Activated T-cell treated with anti-CD3 and anti-CD28 coated beads, Interleukin-2, amount 50 U/mL, for 4 hours (primary cell): ENCODE measurements at regions not wholly inside any gene's neighbourhood (a gene's known extent, or its start where the extent isn't known, plus 50 kb on each side); places are given as distances from the start of the nearest gene placed in this dataset.

Source experiments
- ATAC-seq, 2 donors: fragments of 200-7000 bp; cut with Tn5 transposase; one replicate each; pipeline ENCODE4 v1.10.0; 2021
- DNase-seq: peaks from one replicate; pipeline ENCODE4 v3.0.0-alpha.2; 2020
- H3K27me3 Mint-ChIP-seq: one replicate; pipeline ENCODE4 v1.8.0; 2021; ENCODE audit warnings: low read depth, mixed read lengths
- H3K36me3 Mint-ChIP-seq: one replicate; pipeline ENCODE4 v1.8.0; 2022; ENCODE audit warnings: mixed read lengths; ENCODE audit not compliant: insufficient read depth
- H3K4me1 Mint-ChIP-seq: one replicate; pipeline ENCODE4 v1.8.0; 2021; ENCODE audit warnings: low read depth, mixed read lengths
- H3K4me3 Mint-ChIP-seq: one replicate; pipeline ENCODE4 v1.8.0; 2021; ENCODE audit warnings: mild to moderate bottlenecking, moderate library complexity, mixed read lengths
- H3K9me3 Mint-ChIP-seq: one replicate; pipeline ENCODE4 v1.8.0; 2021; ENCODE audit warnings: mixed read lengths

DNA sequence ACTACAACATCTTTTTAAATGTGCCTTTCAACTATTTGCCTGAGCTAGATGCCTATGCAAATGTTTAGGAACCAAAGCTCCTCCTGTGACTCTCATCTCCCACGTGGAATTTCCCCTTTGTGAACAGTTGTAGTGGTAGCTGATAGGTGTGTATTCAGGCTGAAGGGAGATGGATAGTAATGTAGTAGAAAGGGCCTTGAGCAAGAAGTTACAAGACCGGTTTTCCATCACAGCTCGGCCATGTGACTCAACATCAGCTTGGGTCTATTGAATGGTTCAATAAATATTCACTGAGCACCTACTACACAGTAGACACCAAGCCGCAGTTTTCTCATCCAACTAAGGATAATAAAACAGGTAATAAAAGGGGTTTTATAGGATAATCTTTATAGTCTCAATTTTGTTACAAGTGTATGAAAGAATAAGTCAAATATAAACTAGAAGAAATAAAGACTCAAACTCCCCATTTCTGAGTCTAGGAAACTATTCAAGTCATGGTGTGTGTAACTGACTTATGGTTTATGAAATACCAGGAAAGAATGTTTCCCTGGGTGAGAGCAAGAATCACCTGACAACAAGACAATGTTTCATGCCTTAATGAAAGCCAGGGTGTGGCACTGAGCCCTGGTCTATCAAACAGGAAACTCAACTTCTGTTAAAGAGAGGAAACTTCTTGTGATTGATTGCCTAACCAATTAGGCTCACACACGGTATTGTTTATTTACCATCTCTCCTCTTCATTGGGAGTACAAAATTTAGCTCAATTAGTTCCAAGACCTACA, 187.1 kb upstream of the SPEF2 start:
- no peaks in the 10 kb centered on the region for H3K36me3 Mint-ChIP-seq
- H3K4me1 Mint-ChIP-seq = no peaks in the 10 kb centered on the region
- H3K9me3 Mint-ChIP-seq = no peaks in the 10 kb centered on the region
- ATAC-seq (no peak), DNase-seq (no peak)
- H3K27me3 Mint-ChIP-seq = peaks cover 3% of the 10 kb centered on the region
- H3K4me3 Mint-ChIP-seq = no peak overlapping the region

DNA sequence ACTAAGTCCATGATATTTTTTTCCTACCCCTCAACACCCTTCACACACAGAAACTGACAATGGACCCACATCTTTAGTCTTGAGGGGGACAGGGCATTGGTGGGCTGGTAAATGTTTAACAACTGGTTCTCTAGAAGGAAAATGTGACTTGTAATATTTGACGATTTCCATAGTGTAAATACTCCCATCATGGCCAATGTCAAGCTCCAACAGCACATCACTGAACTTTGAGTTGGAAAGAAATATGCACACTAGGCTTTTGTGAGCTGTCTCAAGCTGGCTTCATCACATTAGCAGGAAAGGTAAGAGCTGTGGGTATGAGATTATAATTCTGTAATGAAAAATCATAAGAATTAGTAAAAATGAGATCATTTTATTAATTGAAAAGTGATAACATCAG, 189.9 kb upstream of the PRLR start:
- no peak for DNase-seq
- Mint-ChIP-seq H3K4me3 (no peak overlapping the region), H3K36me3 (no peaks in the 10 kb centered on the region), H3K9me3 (no peaks in the 10 kb centered on the region), H3K27me3 (peaks cover 7% of the 10 kb centered on the region), H3K4me1 (no peaks in the 10 kb centered on the region)
- no peak for ATAC-seq

DNA sequence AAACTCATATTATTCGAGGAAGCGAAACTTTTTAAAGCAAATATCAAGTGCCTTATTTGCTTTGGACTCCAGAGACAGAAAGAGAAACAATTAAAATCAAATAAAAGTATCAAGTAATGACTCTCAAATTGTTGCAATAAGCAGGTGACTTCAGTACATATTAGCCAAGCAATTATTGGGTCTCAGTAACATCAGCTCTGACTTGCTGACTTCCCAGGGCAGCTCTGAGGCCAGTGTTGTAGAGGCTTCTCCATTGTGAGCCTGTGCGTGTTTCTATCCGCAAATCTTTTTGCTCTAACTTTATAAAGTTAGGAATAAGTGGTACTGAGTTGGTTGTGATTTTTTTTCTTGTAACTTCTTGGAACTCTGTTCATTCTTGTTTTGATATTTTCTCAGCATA, 186.8 kb upstream of the PRLR start:
- no peak overlapping the region for H3K4me3 Mint-ChIP-seq

DNA sequence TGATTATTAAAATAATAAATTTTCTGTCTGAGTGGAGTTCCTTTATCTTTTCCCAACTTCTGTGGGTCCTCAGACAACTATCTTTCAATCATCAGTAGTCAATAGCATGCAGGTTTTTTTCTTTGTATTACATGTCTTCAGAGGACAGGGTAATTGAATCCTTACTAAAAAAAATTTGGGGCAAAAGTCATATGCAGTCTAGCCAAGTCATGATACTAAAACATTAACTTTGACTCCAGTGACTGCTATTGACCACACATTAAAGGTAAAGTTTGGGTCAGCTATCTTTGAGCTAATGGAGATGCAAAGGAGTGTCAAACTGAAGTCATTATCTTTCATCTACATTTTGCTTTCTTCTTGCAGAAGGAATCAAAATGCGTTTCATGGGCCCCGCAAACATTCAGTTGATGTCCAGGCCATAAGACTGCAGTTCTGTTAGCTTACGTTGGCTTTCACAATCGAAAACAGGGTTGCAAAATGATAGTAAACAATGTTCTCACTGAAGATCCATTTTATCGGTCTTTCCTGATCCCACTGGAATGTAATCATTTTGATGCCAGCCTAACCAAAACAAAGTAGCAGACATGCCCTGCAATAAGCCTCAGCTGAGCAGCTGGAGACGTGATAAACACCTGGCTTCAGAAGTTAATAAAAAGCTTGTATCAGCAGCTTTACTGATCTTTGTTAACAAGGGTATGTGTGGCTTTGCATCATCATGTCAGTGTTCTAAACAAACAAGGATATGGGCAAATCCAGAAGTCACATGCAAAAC, 186.1 kb upstream of the PRLR start:
- Mint-ChIP-seq H3K27me3 (peaks cover 7% of the 10 kb centered on the region), H3K9me3 (peaks cover 8% of the 10 kb centered on the region), H3K36me3 (no peaks in the 10 kb centered on the region), H3K4me1 (no peaks in the 10 kb centered on the region), H3K4me3 (no peak overlapping the region)
- ATAC-seq (no peak), DNase-seq (no peak)

More for the DNA sequence above, 186.8 kb upstream of the PRLR start:
- Mint-ChIP-seq H3K36me3 (no peaks in the 10 kb centered on the region), H3K4me1 (no peaks in the 10 kb centered on the region), H3K9me3 (peaks cover 8% of the 10 kb centered on the region), H3K27me3 (peaks cover 7% of the 10 kb centered on the region)
- DNase-seq (no peak), ATAC-seq (no peak)

DNA sequence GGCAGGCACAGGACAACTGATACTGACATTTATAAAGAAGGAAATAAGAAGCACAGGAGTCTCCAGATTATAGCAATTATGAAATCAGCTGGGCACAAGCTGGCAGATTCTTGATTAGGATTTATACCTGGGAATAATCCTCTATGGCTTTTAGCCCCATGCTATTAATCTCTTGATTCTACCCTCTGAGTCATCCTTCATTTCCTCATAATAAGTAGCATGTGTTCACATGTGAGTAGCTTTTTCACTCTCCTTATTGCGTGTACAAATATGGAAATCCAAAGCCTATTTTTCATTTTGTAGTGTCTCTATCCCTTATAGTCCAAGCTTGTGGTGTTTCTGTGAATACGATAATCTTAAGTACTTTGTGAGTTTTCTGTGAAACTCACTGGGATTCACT, 185.0 kb upstream of the PRLR start:
- Mint-ChIP-seq H3K27me3 (peaks cover 7% of the 10 kb centered on the region), H3K4me1 (no peaks in the 10 kb centered on the region), H3K4me3 (no peak overlapping the region)

DNA sequence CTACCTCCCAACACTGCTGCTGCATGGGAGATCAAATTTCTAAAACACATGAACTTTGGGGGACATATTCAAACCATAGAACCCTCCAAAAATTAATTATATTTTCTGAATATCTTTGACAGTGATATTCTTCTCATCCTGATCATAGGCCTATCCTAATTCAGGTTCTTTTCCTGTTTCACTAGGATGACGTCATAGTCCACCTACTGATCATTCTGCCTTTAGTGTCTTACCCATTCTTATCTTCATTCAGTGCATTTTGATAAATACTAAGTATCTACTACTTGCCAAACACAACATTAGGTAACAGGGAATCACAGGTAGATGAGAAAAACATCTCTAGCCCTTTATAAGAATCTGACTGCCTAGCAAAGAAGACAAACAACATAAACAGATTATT, 179.1 kb upstream of the PRLR start:
- Mint-ChIP-seq H3K9me3 (peaks cover 8% of the 10 kb centered on the region), H3K4me1 (no peaks in the 10 kb centered on the region), H3K36me3 (no peaks in the 10 kb centered on the region), H3K27me3 (peaks cover 5% of the 10 kb centered on the region), H3K4me3 (no peak overlapping the region)
- ATAC-seq (no peak), DNase-seq (no peak)

More for the DNA sequence above, 185.0 kb upstream of the PRLR start:
- Mint-ChIP-seq H3K9me3 (peaks cover 8% of the 10 kb centered on the region), H3K36me3 (no peaks in the 10 kb centered on the region)
- DNase-seq (no peak), ATAC-seq (no peak)

DNA sequence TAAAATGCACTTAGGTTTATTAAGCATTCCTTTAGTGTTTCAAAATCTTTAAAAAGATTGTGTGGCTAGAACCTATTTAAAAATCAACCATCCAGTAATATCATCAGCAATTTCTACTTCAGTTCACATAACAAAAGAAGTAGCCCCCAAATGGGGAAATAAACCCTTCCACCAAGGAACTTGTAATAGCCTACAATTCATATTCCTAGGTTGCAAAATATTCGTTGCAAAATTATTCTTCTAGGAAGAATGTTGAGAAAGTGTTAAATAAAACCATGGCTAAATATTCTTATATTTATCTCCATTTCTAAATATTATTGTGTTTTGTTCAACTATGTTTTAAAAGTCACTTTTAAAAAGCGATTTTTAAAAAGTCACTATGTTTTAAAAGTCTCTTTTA, 177.9 kb upstream of the PRLR start:
- DNase-seq (no peak), ATAC-seq (no peak)
- no peak overlapping the region for H3K4me3 Mint-ChIP-seq
- H3K9me3 Mint-ChIP-seq = peaks cover 7% of the 10 kb centered on the region
- no peaks in the 10 kb centered on the region for H3K36me3 Mint-ChIP-seq
- H3K4me1 Mint-ChIP-seq = no peaks in the 10 kb centered on the region
- peaks cover 5% of the 10 kb centered on the region for H3K27me3 Mint-ChIP-seq

DNA sequence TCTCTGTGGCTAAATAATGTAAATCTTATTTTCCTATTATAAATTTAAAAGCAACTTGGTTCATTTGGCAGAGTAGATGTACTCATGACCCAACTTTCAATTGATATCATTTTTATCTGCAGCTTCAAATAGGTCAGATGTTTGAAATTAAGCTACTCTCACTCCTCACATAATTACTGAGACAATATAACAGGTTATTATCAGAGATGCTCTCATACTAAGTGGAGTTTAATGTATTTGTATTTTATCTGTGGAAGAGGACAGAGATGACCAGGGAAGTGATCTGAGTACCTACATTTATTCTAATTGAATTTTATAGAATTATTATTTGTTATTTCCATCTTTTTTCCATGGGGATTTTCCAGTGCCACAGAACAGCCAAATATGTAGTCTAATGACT, 177.4 kb upstream of the PRLR start:
- no peaks in the 10 kb centered on the region for H3K36me3 Mint-ChIP-seq
- no peak for ATAC-seq
- H3K9me3 Mint-ChIP-seq = peaks cover 3% of the 10 kb centered on the region

DNA sequence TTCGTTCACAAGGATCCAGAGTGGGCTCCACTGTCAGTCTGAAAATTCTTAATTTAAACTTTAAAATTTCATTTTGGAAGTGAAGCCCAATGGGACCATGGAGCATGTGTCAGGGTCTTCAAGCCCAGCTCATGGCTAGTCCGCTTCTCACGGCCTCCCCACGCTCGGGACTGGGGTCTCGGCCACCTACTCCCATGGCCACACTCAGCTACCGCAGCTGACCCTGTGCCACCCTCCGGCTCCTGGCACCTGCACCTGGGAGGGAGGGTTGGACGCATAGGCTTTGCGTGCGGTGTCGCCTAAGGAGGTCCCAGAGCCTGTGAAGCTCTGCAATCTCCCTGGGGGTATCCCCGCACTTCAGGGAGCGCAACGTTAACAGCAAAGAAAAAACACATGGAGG, 175.7 kb upstream of the PRLR start:
- Mint-ChIP-seq H3K4me1 (no peaks in the 10 kb centered on the region), H3K9me3 (no peaks in the 10 kb centered on the region), H3K36me3 (no peaks in the 10 kb centered on the region), H3K4me3 (no peak overlapping the region), H3K27me3 (peaks cover 5% of the 10 kb centered on the region)
- DNase-seq (no peak), ATAC-seq (no peak)

More for the DNA sequence above, 177.4 kb upstream of the PRLR start:
- no peaks in the 10 kb centered on the region for H3K4me1 Mint-ChIP-seq
- H3K4me3 Mint-ChIP-seq = no peak overlapping the region
- DNase-seq = no peak
- H3K27me3 Mint-ChIP-seq = peaks cover 5% of the 10 kb centered on the region

DNA sequence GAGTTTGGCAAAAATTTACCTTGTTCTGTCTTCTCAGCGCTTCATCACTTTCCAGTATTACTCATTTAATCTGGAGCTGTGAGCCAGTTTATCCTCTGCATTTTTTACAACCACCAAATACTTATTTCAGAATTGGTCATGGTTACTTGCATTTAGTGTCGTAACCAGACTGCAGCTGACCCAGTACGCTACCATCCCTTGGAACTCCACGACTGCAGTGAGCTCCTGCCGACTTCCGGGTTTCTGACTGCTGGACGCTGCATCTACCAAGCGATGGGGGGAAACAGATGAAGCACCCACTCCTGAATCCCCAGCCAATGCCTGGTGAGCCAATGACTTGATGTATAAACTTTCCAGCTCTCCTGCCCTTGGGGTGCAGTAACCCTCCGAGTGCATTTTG, 174.4 kb upstream of the PRLR start:
- no peak for DNase-seq
- ATAC-seq = no peak
- H3K4me1 Mint-ChIP-seq = no peaks in the 10 kb centered on the region
- H3K9me3 Mint-ChIP-seq = no peaks in the 10 kb centered on the region
- no peaks in the 10 kb centered on the region for H3K36me3 Mint-ChIP-seq
- H3K27me3 Mint-ChIP-seq = peaks cover 5% of the 10 kb centered on the region
- H3K4me3 Mint-ChIP-seq = no peak overlapping the region

DNA sequence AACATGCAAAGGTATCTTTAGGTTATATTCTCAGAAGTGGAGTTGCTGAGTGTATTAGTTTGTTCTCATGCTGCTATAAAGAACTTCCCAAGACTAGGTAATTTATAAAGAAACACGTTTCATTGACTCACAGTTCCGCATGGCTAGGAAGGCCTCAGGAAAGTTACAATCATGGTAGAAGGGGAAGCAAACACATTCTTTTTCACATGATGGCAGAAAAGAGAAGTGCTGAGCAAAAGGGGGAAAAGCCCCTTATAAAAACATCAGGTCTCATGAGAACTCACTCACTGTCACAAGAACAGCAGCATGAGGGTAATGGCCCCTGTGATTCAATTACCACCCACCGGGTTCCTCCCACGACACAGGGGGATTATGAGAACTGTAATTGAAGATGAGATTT, 163.6 kb upstream of the PRLR start:
- no peaks in the 10 kb centered on the region for H3K4me1 Mint-ChIP-seq
- ATAC-seq = no peak
- H3K9me3 Mint-ChIP-seq = peaks cover 7% of the 10 kb centered on the region
- peaks cover 4% of the 10 kb centered on the region for H3K27me3 Mint-ChIP-seq
- H3K4me3 Mint-ChIP-seq = no peak overlapping the region
- no peaks in the 10 kb centered on the region for H3K36me3 Mint-ChIP-seq
- DNase-seq = no peak

DNA sequence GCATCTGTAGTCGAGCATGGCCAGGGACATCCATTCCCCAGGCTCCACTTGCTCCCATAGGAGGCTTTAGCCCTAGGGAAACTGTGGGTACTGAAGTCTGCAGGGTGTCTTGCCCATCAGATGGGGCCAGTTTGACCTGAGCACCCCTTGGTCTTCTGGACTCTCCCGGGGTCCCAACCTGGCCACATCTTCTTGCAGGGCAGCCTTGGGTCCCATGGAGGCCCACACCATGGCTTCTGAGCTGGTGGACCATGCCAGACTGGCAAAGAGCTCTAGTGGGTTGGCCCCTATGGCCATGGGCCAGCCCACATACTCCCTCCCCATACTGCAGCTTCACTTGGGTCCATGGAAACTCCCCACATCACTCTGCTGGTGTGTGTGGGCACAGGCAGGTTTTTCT, 154.4 kb upstream of the PRLR start:
- Mint-ChIP-seq H3K4me1 (no peaks in the 10 kb centered on the region), H3K9me3 (no peaks in the 10 kb centered on the region), H3K4me3 (no peak overlapping the region), H3K36me3 (no peaks in the 10 kb centered on the region), H3K27me3 (peaks cover 8% of the 10 kb centered on the region)
- no peak for DNase-seq
- no peak for ATAC-seq

DNA sequence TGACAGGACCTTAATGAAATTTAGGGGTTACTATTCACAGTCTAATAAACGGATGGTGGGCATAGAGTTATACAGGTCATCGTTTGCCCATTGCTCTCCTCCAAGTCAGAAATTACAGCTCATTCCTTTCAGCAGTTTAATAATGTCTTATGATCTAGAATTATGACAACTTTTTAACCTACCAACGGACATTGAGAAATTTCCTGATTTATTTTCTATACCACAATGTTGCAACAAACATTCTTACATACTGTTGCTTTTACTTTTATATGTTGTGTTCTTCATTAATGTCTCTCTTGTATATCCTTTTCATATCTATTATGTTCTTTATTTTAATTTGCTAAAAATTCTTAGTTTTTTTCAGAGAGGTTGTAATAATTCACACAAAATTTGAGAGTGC, 152.8 kb upstream of the PRLR start:
- no peaks in the 10 kb centered on the region for H3K4me1 Mint-ChIP-seq
- DNase-seq = no peak
- no peaks in the 10 kb centered on the region for H3K36me3 Mint-ChIP-seq
- no peak for ATAC-seq
- H3K27me3 Mint-ChIP-seq = peaks cover 8% of the 10 kb centered on the region
- H3K4me3 Mint-ChIP-seq = no peak overlapping the region
- no peaks in the 10 kb centered on the region for H3K9me3 Mint-ChIP-seq

DNA sequence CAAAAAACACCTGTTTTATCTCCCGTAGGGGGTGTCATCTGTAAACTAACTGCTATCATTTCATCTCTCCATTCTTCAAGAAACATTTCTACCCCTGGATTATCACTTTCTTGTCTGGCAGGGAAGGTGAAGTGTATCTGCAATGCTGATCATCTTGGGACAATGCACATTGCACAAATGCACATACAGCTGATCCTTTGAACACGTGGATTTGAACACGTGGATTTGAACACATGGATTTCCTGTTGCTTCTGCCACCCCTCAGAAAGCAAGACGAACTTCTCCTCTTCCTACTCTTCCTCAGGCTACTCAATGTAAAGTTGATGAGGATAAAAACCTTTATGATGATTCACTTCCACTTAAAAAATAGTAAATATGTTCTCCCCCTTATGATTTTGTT, 147.4 kb upstream of the PRLR start:
- Mint-ChIP-seq H3K4me3 (no peak overlapping the region), H3K36me3 (no peaks in the 10 kb centered on the region), H3K27me3 (peaks cover 4% of the 10 kb centered on the region), H3K9me3 (no peaks in the 10 kb centered on the region), H3K4me1 (no peaks in the 10 kb centered on the region)
- no peak for DNase-seq
- ATAC-seq = no peak

DNA sequence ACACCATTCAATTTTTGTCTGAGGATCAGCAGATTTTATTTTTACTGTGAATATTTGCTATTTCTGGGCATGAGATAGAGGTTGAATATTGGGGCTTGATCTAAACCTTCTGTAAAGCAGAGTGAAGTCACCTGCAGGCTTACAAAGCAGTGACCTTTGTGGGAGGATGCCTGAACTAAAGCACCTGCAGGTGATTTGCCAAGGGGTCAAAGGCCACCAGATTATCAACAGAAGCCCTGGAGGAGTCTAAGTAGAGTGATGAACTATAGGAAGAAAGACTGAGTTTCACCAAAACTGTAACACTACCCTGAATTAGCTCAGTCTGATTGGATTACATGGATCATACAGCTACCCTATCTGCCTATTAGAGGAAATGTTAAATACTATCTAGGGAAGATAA, 144.3 kb upstream of the PRLR start:
- DNase-seq (no peak), ATAC-seq (no peak)
- H3K4me1 Mint-ChIP-seq = no peaks in the 10 kb centered on the region
- no peaks in the 10 kb centered on the region for H3K36me3 Mint-ChIP-seq
- peaks cover 4% of the 10 kb centered on the region for H3K27me3 Mint-ChIP-seq
- H3K9me3 Mint-ChIP-seq = no peaks in the 10 kb centered on the region
- no peak overlapping the region for H3K4me3 Mint-ChIP-seq
